Medulla oblongata (tissue), 1 donor: ENCODE measurements at regions not wholly inside any gene's neighbourhood (a gene's known extent, or its start where the extent isn't known, plus 50 kb on each side); places are given as distances from the start of the nearest gene placed in this dataset.
"Not testable (repeated sequence)": the region's sequence is repeated elsewhere in the genome, so short reads cannot be mapped to it uniquely, and the experiment has no call there.

Experiments used
- DNase-seq: peaks from one replicate; pipeline ENCODE4 v3.0.0-alpha.2; 2015; ENCODE audit errors: extremely low spot score

DNA sequence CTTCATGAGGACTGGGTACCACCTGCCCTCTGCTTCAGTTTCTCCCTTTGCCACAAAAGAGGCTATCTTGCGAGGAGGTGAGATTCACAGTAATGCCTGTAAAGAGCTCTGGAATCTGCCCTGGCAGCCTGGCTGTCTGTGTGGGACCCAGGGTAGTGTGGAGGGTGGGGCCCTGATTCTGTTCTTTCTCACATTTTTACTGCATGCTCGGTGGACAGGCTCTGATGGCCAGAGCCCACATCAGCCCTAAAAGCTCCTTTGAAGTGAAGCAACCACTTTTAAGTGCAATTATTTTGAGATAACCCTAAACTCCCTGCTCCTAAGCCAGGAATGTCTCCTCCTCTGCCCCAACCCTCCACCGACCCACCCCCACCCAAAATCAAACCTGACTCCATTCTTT is 92.1 kb upstream of the PODXL start:
- no peak for DNase-seq

DNA sequence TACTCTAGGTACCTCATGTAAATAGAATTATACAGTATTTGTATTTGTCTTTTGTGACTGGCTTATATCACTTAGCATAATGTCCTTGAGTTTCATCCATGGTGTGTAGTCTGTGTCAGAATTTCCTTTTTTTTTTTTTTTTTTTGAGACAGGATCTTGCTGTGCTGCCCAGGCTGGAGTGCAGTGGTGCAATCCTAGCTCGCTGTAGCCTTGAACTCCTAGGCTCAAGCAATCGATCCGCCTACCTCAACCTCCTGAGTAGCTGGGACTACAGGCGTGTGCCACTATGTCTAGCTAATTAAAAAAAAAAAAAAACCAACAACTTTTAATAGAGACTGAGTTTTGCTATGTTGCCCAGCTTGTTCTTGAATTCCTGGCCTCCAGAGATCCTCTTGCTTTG is 89.8 kb upstream of the PODXL start:
- DNase-seq, result no peak

DNA sequence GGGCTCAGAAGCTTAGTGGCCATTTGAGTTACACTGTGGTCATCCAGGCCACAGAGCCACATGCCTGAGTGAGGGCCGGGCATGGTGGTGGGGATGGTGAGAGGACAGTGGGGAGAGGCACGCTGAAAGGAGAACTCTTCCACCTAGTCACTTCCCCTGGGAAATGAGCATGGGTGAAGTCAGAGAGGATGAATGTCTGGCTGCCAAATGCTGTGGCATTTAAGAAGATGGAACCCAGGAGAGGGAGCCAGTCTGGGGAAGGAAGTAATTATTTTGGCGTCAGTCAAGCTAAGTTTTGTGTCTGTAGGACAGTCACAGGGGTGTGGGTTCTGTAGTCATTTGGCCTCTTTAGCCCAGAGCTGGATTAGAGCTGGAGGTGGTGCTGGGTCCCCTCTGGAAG is 86.0 kb upstream of the PODXL start:
- no peak for DNase-seq

DNA sequence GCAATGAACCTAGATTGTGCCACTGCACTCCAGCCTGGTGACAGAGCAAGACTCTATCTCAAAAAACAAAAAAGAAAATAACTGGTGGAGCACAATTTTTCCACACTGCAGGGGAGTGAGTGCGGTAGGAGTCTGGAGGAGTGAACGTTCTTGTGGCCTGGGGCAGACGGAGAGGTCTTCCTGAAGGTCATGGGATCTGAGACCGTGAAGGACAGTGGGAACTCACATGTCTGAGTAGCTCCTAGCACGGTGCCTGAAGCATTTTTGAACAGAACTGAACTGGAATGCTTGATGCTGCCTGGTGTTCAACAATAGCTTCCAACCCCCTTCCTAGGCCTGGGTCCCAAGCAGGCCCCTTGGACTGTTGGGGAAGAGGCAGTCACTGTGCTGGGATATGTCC is 84.3 kb upstream of the PODXL start:
- DNase-seq, result no peak

DNA sequence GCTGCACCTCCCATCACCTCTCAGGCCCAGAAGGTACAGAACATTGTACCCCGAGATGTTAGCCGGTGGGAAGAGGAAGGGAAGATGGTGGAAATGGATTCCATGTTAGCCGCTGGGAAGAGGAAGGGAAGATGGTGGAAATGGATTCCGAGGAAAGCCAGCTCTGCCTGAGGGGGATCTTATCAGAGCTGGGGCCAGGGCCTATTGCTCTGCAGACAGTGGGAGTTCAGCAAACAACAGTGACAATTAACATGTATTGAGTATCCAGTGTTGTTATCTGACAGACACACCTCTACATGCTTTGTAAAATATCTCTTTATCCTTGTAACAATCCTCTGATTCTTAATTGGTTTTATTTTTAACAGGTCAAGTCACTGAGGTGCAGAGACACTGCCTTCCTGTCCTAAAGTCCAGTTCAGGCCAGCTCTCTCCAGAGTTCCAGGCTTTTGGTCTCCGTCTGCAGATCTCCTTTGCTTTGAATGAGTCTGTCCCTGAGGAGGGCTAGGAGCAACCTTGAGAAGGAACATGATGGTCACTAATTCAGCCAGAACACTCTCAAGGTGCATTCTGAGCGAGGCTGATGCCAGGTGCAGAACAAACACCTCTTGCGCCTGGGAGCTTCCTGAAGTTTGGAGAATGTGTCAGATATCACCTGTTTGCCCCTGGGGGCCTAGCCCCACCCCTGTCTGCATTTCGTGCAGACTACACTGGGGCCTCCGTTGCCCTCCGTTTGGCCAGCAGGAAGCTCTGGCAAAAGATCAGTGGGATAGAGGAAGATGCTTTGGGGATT is 82.4 kb upstream of the PODXL start:
- DNase-seq, result no peak

DNA sequence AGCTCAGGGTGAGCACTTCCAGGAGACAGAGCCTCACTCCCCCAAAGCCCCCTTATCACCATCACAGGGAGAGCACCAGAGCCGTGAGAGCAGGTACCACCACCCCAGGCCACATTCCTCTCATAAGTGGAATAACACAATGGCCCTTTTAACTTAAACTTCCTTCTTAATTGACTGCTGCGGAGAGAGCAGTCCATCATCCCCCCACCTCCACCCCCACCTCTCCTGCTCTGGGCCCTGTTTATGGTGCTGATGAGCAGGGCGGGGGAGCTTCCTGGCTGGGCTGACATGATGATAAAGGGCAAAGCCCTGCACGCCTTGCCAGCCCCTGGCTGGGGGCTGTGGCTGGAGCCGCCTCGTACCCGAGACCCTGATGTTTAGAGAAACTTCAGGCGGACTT is 81.4 kb upstream of the PODXL start:
- DNase-seq, result no peak

DNA sequence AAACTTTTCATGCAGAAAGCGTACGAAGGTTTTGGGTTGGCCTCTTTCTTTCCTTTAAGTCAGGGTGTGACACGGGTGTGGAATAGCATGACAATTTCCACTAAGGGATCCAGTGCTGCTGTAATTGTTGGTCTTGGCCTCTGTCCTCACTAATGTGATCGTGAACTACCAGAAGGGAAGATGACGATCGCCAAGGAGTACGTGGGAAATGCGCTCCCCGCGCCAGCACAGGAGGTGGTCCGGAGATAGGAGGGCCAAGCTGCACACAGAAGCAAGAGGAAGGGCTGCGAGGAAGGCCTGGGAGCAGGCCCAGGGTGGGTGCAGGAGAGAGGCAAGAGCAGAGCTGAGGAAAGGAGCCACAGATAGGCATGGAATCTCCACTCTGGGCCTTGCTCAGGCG is 79.7 kb upstream of the PODXL start:
- DNase-seq, result no peak

DNA sequence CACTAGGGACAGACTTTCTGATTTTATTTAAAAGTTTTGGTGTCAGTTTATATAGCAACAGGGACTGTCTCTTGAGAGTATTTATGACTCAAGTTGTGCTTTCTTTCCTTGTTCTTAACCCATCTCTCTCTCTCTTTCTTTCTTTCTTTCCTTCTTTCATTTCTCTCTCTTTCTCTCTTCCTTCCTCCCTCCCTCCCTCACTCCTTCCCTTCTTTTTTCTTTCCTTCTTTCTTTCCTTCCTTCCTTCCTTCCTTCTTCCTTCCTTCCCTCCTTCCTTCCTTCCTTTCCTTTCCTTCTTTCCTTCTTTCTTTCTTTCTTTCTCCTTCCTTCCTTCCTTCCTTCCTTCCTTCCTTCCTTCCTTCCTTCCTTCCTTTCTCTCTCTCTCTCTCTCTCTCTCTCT is 77.8 kb upstream of the PODXL start:
- not testable (repeated sequence) for DNase-seq

DNA sequence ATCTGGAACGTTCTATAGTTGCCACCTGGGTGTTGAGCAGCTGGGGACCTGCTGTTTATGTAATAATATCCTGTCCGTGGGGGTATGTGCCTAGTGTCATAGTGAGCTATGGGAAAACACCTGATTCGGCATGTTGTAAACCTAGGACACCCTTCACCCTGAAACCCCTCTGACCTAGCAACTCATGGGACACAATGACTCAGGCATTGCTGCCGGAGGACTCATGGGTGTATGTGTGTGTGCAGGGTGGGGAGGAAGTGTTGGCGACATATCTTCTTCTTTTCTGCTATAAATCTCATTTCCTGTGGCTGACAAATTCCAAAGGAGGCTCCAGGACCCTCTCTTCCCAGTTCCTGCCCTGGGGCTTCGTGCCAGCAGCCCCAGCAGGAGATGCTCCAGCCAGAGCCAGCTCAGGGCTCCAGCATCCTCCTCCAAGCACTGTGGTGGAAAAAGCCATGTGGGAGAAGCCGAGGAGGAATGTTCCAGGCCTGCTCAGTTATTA is 77.0 kb upstream of the PODXL start:
- no peak for DNase-seq

DNA sequence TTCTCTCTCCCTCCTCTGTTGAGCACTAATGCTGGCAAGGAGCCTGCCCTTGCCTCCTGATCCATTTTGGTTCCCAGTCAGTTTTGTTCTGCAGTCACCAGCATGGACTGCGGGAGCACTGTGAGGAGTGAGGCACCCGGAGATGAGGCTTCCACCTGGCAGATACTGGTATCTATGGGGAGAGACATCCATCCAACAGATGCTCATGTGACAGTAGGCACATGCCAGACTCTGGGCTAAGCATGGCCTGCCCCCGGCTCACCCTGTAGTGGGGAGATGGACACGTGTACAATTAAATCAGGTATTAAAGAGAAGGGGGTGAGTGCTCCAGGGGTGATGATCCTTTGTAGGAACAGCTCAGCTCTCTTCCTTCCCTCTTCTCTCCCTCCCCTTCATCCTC is 74.0 kb upstream of the PODXL start:
- DNase-seq, result no peak

DNA sequence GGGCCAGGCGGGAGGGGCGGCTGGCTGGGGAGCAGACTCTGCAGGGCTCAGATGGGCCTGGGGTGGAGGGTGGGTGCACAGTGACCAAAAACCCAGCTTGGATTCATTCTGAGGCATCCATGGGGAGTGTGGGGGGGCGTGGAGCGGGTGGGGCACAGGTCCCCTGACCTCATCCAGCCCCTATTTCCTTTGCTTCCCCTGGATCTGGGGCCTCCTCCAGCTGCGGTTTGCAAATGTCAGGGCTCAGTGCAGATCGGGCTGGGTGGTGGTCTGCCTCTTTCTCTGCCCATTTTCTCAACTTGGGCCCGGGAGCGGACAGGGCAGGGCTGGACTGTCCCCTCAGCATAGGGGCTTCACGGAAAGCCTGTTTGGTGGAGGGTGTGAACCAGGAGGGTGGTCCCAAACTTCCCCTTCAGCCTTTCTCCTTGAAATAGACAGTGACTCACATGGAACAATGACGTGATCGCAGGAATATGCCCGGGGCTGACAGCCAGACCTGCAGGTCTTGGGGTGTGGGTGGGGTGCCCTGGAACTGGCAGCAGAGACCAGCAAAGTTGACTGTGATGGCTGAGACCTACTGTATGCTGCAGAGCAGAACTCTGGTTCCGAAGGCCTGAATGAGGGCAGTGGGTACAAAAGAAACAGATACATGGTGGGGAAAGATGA is 72.9 kb upstream of the PODXL start:
- no peak for DNase-seq

DNA sequence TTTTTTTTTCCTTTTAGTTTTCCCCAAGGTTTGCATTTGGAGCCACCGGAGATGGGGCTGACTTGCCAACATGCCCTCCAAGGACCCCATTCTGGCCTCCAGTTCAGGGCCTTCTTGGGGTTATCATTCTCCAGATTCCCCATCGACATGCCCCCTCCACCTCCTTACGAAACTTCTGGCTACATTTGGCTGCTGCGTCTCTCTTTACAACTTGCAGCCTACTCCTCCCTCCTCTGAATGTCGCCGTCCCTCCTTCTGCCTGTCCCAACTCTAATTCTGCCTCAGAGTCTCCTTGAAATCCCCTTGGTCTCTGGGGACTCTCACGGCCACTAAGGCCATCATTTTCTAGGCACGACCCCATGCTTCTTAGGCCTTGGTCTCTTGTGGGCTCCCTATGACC is 72.2 kb upstream of the PODXL start:
- no peak for DNase-seq

DNA sequence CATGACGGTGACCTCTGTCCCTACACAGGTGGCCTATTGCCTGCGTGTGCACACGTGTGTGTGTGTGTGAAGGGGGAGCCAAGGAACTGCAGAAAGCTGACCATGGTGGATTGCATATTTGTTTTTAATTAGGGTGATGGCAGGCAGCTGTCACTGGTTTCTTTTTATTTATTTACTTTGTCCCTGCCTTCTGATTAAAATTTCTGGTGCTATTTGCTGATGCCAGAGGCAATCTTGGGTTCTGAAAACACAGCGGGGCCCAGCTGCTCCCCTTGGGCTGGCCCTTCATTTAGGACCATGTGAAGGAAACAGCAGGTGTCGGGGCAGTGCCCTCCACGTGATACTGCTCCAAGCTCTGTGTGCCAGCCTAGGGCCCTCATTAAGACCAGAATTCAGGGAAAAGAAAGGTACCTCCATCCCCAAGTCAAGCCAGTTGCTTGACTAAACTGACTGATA is 71.3 kb upstream of the PODXL start:
- DNase-seq, result no peak

DNA sequence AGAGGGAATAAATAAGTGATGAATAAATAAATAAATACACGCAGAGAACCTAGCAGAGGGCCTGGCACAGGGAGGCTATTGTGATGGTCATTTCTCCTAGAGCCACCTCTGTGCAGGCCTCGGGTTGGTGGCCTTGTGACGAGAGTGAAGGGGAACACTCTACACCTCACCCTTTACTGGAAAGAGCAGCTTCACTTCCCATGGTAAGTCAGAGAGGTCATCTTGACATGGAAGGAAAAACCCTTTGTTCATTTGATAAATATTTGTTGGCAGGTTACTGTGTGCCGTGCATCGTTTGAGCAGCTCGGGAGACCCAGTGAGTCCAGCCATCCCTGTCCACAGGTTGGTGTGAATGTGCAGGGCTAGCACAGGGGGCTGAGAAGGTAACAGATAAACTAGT is 70.2 kb upstream of the PODXL start:
- DNase-seq, result no peak

DNA sequence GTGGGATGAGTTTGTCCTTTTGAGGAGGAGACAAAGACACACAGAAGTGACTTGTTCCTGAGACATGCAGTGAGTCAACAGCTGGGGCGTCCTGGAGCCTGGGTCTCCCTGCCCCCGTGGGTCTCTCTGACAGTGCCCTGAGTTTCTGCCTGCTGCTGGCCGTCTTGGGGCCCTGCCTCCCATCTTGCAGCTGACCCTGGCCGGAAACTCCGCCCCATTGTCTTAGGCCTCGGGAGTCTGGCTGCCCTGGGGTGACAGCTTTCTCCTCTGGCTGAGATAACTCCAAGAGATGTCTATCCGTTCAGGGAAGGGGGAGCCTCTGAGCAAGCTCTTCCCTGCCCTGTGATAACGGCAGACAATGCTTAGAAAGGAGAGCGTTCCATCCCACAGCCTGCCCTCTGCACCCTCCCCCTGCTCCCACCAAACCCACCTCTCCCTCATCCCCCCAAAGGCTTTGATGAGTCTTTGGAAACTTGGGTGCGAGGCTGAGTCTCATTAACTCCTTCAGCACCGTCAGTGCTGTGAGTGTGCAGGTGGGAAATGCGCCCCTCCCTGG is 69.5 kb upstream of the PODXL start:
- no peak for DNase-seq

DNA sequence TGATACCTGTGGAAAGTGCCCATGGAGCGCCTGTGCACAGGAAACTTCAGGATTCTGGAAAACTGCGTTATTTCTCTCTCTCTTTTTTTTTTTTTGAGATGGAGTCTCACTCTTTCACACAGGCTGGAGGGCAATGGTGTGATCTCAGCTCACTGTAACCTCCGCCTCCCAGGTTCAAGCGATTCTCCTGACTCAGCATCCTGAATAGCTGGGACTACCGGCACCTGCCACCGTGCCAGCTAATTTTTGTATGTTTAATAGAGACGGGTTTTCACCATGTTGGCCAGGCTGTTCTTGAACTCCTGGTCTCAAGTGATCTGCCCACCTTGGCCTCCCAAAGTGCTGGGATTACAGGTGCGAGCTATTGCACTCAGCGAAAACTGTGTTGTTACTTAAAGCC is 68.9 kb upstream of the PODXL start:
- DNase-seq, result not testable (repeated sequence)

DNA sequence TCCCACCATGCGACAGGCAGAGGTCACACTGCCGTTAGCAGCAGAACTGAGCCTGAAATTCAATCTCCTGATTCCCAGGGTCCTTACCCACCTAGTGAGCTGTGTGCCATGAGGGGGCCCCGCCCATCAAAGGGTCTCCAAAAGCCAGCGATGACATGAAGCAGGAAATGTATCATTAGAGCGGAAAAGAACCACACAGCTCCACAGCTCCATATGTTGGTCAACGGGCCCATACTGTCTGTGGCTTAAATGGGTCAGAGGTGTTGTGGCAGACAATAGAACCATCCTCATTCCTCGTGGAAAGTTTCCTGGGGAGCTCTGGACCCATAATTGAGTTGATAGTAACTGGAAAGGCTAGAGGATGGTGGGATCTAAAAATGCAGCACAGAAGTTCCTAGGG is 68.1 kb upstream of the PODXL start:
- no peak for DNase-seq

DNA sequence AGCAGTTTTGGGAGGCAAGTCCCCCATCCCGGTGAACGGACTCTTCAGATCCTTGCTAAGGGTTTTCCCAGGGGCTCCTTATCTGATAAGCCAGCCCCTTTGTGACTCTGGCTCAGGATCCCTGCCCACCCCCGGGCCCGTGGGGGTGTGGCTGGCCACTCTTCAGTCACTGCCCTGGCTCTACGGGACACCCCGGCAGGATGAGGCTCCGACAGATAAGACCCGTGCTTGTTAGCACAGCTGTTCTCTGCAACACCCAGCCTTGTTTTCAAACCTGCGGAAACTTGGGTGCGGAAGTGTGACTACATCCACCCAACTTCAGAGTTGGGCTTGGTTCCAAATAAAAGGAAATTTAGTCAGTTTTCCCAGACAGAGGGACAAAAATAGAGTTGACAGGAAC is 66.7 kb upstream of the PODXL start:
- no peak for DNase-seq

DNA sequence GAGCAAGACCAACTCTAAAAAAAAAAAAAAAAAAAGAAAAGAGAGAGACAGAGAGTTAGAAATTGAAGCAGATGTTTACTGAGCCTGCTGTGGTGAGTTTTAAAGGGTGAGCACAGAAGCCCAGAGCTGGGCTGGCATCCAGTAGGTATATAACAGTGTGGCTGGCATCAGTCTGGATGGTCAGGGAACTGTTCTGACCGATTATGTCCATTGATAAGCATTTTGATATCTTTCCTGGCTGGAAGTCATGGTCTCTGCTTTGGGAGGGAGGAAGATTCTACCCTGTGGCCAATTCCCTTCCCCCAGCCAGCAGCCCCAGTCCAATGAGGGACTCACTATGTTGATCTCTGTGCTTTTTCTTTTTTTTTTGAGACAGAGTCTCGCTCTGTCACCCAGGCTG is 65.2 kb upstream of the PODXL start:
- DNase-seq, result no peak

DNA sequence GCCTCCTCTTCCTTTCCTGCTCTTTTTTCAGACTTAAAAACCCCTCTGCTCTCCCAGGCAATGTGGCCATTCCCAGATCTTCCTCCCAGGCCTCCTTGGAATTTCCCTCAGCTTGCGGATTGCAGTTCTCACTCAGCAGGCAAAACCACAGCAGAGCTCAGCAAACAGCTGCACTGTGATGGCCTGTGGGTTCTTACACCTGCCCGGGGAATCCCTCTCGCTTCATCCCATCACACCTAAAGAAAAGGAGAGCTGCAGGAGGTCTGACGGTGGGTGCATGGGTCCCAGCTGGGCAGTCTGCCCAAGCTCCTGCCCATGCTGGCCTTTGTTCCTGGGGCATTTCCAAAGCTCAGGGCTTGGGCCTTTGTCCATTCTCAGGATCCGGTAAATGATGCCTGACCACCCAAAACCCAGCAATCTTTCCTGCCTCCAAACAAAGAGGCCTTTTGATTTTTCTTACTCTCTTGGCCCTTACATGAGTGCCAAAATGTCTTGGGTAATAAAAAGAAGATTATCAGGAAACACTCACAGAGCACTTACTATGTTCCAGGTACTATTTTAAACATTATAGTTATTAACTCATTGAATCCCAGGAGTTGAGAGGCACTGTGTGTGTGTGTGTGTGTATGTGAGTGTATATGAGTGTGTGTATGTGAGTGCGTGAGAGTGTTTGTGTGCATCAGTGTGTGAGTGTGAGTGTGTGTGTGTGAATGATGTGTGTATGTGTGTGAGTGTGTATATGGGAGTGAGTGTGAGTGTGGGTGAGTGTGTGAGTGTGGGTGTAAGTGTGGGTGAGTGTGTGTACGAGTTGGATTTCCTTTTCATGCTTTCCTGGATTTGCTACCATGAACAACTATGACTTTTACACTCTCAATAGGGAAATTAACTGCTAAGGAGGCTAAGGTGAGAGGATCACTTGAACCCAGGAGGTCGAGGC is 64.5 kb upstream of the PODXL start:
- DNase-seq, result no peak

DNA sequence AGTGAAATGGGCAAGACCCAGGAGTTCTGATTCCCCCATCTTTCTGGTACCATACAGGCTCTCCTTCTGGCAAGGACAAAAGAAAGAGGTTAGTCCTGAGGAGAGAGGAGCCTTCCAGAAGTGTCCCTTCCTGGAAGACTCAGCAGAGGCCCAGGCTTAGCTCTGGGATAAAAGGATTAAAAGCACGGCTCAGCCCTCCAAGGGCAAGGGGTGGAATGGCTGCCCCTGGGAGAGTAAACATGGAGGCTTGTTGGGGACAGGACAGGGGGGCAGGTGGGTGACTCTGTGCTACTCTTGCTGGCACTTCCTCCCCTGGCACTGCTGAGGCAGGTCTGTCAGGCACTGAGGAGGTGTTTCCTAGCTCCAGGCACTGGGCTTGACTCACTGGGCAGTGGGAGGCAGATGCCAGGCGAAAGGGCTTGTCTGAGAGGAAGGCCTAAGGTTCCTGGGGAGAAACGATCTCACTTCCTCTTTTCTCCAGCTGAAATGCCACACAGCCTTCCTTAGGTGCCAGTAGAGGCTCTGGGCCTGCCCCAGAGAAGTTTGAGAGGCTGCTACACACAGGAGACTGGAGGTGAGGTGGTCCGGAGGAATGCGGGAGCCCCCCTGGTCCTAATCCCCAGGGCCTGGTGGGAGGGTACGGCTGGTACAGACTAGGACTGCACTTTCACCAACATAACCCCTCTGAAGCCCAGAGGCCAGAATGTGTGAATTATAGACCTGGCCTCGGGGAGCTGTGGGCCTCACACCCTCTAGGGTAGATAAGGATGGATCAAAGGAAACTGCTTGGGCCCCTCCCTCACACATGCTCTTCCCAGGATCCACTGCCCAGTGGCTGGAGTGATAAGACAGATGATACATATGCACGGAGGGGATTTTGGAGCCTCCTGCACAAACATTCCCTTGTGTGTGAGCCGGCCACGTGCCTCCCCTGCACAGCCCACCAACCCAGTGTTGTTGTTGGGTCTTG is 63.2 kb upstream of the PODXL start:
- no peak for DNase-seq
